HFFc6 (cell line): ENCODE measurements at regions not wholly inside any gene's neighbourhood (a gene's known extent, or its start where the extent isn't known, plus 50 kb on each side); places are given as distances from the start of the nearest gene placed in this dataset.

Experiments
- DNase-seq: peaks from one replicate; pipeline ENCODE4 v3.0.0-alpha.2; 2018
- H3K27ac Mint-ChIP-seq: 2 replicates; pipeline ENCODE4 v1.8.0; 2020; ENCODE audit warnings: mild to moderate bottlenecking, mixed read lengths
- H3K27me3 Mint-ChIP-seq: 2 replicates; pipeline ENCODE4 v1.8.0; 2021; ENCODE audit warnings: mild to moderate bottlenecking, moderate library complexity, mixed read lengths; ENCODE audit not compliant: insufficient read depth
- H3K36me3 Mint-ChIP-seq: 2 replicates; pipeline ENCODE4 v1.8.0; 2021; ENCODE audit warnings: low read depth, mixed read lengths
- H3K4me1 Mint-ChIP-seq: 2 replicates; pipeline ENCODE4 v1.8.0; 2020; ENCODE audit warnings: low read depth, mixed read lengths
- H3K4me3 Mint-ChIP-seq: 2 replicates; pipeline ENCODE4 v1.8.0; 2020; ENCODE audit warnings: mild to moderate bottlenecking, moderate library complexity, mixed read lengths
- H3K9me3 Mint-ChIP-seq: 2 replicates; pipeline ENCODE4 v1.8.0; 2020; ENCODE audit warnings: mild to moderate bottlenecking, mixed read lengths
- TF ChIP-seq, protein P1 (sequence below): fragments of 200-600 bp; sonication (generic); IDR thresholded peaks from 2 replicates; pipeline ENCODE4 v1.5.0; 2021; ENCODE audit warnings: antibody characterized with exemption, mild to moderate bottlenecking

GRCh38 chrX:125101971-125102755 is 217.5 kb upstream of the TEX13C start:
- no peaks in the 10 kb centered on the region for H3K36me3 Mint-ChIP-seq

GRCh38 chrX:125103693-125104092 is 216.0 kb upstream of the TEX13C start:
- Mint-ChIP-seq H3K27me3 (no peaks in the 10 kb centered on the region), H3K4me3 (no peak overlapping the region), H3K36me3 (no peaks in the 10 kb centered on the region), H3K9me3 (no peaks in the 10 kb centered on the region; the same call in 1 of the 2 replicates), H3K4me1 (no peaks in the 10 kb centered on the region), H3K27ac (no peak overlapping the region)
- TF ChIP-seq, protein P1, sequence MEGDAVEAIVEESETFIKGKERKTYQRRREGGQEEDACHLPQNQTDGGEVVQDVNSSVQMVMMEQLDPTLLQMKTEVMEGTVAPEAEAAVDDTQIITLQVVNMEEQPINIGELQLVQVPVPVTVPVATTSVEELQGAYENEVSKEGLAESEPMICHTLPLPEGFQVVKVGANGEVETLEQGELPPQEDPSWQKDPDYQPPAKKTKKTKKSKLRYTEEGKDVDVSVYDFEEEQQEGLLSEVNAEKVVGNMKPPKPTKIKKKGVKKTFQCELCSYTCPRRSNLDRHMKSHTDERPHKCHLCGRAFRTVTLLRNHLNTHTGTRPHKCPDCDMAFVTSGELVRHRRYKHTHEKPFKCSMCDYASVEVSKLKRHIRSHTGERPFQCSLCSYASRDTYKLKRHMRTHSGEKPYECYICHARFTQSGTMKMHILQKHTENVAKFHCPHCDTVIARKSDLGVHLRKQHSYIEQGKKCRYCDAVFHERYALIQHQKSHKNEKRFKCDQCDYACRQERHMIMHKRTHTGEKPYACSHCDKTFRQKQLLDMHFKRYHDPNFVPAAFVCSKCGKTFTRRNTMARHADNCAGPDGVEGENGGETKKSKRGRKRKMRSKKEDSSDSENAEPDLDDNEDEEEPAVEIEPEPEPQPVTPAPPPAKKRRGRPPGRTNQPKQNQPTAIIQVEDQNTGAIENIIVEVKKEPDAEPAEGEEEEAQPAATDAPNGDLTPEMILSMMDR, result no peak
- no peak for DNase-seq

More at GRCh38 chrX:125101971-125102755, 217.5 kb upstream of the TEX13C start:
- H3K9me3 Mint-ChIP-seq, result no peaks in the 10 kb centered on the region
- H3K27me3 Mint-ChIP-seq, result no peaks in the 10 kb centered on the region
- no peak overlapping the region for H3K27ac Mint-ChIP-seq
- H3K4me1 Mint-ChIP-seq, result no peaks in the 10 kb centered on the region
- DNase-seq, result no peak
- no peak overlapping the region for H3K4me3 Mint-ChIP-seq
- TF ChIP-seq, protein P1, result no peak

DNA sequence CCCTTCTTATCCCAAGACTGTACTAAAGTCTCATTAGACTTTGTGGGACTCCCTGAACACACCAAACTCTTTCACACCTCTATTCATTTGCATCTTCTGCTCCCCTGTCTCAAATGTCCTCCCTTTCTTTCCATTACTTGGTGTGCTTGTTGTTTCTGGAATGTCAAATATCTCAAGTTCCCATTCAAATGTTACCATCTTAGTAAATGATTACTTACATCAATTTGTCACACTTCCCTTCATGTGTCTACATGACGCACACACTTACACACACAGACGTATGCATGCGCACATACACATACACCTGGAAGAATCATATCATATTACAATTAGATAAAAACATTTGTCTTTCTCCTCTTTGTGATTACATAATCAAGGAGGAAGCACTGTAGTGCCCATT is 210.8 kb upstream of the TEX13C start:
- Mint-ChIP-seq H3K4me3 (no peak overlapping the region), H3K4me1 (no peaks in the 10 kb centered on the region), H3K36me3 (no peaks in the 10 kb centered on the region), H3K27me3 (no peaks in the 10 kb centered on the region), H3K27ac (no peak overlapping the region), H3K9me3 (peaks cover 13% of the 10 kb centered on the region)
- TF ChIP-seq, protein P1, result no peak
- no peak for DNase-seq

- Mint-ChIP-seq H3K27ac (no peak overlapping the region), H3K27me3 (no peaks in the 10 kb centered on the region), H3K9me3 (peaks cover 5% of the 10 kb centered on the region), H3K4me3 (no peak overlapping the region), H3K4me1 (no peaks in the 10 kb centered on the region), H3K36me3 (no peaks in the 10 kb centered on the region)
- no peak for DNase-seq
- TF ChIP-seq, protein P1, result no peak
These were observed 188.5 kb upstream of the TEX13C start for GRCh38 chrX:125131164-125131563.

GRCh38 chrX:125132274-125132673 is 187.4 kb upstream of the TEX13C start:
- no peak overlapping the region for H3K4me3 Mint-ChIP-seq
- no peak overlapping the region for H3K27ac Mint-ChIP-seq
- H3K27me3 Mint-ChIP-seq, result no peaks in the 10 kb centered on the region
- peaks cover 5% of the 10 kb centered on the region for H3K9me3 Mint-ChIP-seq
- DNase-seq, result no peak
- no peaks in the 10 kb centered on the region for H3K36me3 Mint-ChIP-seq
- TF ChIP-seq, protein P1, result peak; percentile 24; the same call in 1 of the 2 replicates
- H3K4me1 Mint-ChIP-seq, result no peaks in the 10 kb centered on the region
